ENCODE measurements at regions not wholly inside any gene's neighbourhood (a gene's known extent, or its start where the extent isn't known, plus 50 kb on each side); places are given as distances from the start of the nearest gene placed in this dataset.

DNA sequence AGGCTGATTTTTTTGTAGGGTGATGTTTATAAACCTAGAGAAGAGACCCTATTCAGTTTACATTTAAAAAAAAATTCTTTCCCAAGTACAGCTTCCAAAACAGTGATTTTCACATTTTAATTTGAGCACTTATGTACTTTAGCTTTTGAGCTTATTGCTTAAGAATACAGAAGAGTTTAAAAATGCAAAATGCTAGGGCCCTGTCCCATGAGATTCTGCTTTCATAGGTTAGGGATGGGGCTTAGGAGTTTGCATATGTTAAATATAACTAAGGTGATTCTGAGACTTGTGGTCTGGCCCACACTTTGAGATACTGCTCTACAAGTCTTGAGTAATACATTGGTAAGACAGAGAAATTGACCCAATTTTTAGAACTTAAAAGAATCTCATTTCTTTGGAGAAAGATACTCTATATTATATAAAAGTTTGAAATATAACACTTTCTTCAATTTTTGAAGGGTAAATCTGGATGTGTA is 137.3 kb upstream of the CWC22 start:
- TF ChIP-seq, protein P1, sequence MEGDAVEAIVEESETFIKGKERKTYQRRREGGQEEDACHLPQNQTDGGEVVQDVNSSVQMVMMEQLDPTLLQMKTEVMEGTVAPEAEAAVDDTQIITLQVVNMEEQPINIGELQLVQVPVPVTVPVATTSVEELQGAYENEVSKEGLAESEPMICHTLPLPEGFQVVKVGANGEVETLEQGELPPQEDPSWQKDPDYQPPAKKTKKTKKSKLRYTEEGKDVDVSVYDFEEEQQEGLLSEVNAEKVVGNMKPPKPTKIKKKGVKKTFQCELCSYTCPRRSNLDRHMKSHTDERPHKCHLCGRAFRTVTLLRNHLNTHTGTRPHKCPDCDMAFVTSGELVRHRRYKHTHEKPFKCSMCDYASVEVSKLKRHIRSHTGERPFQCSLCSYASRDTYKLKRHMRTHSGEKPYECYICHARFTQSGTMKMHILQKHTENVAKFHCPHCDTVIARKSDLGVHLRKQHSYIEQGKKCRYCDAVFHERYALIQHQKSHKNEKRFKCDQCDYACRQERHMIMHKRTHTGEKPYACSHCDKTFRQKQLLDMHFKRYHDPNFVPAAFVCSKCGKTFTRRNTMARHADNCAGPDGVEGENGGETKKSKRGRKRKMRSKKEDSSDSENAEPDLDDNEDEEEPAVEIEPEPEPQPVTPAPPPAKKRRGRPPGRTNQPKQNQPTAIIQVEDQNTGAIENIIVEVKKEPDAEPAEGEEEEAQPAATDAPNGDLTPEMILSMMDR (IDR thresholded peaks at IDR 0.05; ENCODE audit: insufficient read depth, low read length, poor library complexity, severe bottlenecking), result no peak
- TF ChIP-seq EZH2phosphoT487 (conservative IDR thresholded peaks at IDR 0.05; ENCODE audit: low read length), result no peak

All from SU-DHL-6 (cell line).